ENCODE measurements at regions not wholly inside any gene's neighbourhood (a gene's known extent, or its start where the extent isn't known, plus 50 kb on each side); places are given as distances from the start of the nearest gene placed in this dataset.
A peak's percentile ranks its signal among the peaks of the same experiment; 100 is the strongest.

DNA sequence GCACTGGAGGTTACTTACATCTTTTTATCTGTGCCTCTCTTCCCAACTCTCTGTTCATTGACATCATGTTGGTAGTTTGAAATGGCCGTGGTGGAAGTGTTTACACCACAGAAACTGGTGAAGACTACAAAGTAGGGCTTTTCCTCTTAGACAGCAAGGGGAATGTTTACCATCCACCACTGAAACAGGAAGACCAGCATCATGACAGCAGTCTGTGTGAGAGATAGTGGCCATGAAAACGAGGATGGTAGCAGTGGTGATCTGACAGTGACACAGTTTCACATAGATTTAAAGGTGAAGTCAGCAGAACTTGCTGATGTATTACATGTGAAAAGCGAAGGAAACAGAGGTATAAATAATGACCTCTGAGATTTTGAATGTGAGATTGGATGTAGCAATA is 115.7 kb downstream of the CCDC71L start:
- DNase-seq (no peak), ATAC-seq (peak in 1 of 3 donors; percentile 52)
- no peak overlapping the region for H3K27ac ChIP-seq (ENCODE audit: low read length)
- intact Hi-C loops (cut with micrococcal nuclease): no loop called here
- TF ChIP-seq, protein P1, sequence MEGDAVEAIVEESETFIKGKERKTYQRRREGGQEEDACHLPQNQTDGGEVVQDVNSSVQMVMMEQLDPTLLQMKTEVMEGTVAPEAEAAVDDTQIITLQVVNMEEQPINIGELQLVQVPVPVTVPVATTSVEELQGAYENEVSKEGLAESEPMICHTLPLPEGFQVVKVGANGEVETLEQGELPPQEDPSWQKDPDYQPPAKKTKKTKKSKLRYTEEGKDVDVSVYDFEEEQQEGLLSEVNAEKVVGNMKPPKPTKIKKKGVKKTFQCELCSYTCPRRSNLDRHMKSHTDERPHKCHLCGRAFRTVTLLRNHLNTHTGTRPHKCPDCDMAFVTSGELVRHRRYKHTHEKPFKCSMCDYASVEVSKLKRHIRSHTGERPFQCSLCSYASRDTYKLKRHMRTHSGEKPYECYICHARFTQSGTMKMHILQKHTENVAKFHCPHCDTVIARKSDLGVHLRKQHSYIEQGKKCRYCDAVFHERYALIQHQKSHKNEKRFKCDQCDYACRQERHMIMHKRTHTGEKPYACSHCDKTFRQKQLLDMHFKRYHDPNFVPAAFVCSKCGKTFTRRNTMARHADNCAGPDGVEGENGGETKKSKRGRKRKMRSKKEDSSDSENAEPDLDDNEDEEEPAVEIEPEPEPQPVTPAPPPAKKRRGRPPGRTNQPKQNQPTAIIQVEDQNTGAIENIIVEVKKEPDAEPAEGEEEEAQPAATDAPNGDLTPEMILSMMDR (IDR thresholded peaks at IDR 0.05): no peak
- no peak overlapping the region for H3K4me3 Mint-ChIP-seq
- no peak overlapping the region for H3K27ac Mint-ChIP-seq
- no peaks in the 10 kb centered on the region for H3K9me3 ChIP-seq (ENCODE audit: control insufficient read depth, insufficient read depth, low read length)
- no peaks in the 10 kb centered on the region for H3K9me3 Mint-ChIP-seq
- no peaks in the 10 kb centered on the region for H3K36me3 Mint-ChIP-seq
- no peaks in the 10 kb centered on the region for H3K4me1 ChIP-seq (ENCODE audit: control insufficient read depth, insufficient read depth, low read length)
- no peaks in the 10 kb centered on the region for H3K27me3 ChIP-seq (ENCODE audit: control insufficient read depth, insufficient read depth, low read length)
- H3K4me1 Mint-ChIP-seq: peaks cover 0 to 5% of the 10 kb centered on the region in 2 donors
- 56% methylated on average over 3 of the region's 3 CpGs for WGBS (ENCODE audit: insufficient coverage)
- no peaks in the 10 kb centered on the region for H3K36me3 ChIP-seq (ENCODE audit: control insufficient read depth, insufficient read depth, low read length)
- peaks cover 0 to 7% of the 10 kb centered on the region in 2 donors for H3K27me3 Mint-ChIP-seq (ENCODE audit: low read depth in 2 of 2)
- no peak overlapping the region for H3K4me3 ChIP-seq (ENCODE audit: low read length)

DNA sequence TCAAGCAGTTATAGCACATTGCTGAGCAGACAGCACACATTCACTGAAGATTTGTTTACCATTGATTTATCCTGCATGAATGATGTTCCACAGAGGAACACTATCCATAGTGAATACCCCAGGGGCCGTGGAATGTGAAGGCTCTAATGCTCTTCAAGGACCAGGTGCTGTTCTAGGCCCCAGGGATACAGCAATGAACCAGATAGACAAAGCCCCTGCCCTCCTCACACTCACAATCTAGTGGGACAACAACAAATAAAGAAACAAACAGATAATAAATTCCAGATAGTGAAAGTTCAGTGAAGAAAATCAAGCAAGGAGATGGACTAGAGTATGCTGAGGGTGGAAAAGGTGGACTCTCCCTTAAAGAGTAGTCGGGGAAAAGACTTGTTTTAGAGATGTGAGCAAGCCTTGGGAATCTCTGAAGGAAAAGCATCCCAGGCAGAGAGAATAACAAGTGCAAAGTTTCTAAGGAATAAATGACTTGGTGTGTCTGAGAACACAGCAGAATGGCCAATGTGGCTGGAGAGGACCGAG is 117.7 kb downstream of the CCDC71L start:
- Mint-ChIP-seq H3K4me1 (peaks cover 0 to 5% of the 10 kb centered on the region in 2 donors), H3K36me3 (no peaks in the 10 kb centered on the region), H3K4me3 (no peak overlapping the region), H3K27ac (no peak overlapping the region), H3K27me3 (ENCODE audit: low read depth in 2 of 2) (peaks cover 0 to 7% of the 10 kb centered on the region in 2 donors), H3K9me3 (no peaks in the 10 kb centered on the region)
- Histone ChIP-seq H3K4me3 (ENCODE audit: low read length) (no peak overlapping the region), H3K27me3 (ENCODE audit: control insufficient read depth, insufficient read depth, low read length) (no peaks in the 10 kb centered on the region), H3K4me1 (ENCODE audit: control insufficient read depth, insufficient read depth, low read length) (no peaks in the 10 kb centered on the region), H3K9me3 (ENCODE audit: control insufficient read depth, insufficient read depth, low read length) (no peaks in the 10 kb centered on the region), H3K27ac (ENCODE audit: low read length) (no peak overlapping the region), H3K36me3 (ENCODE audit: control insufficient read depth, insufficient read depth, low read length) (no peaks in the 10 kb centered on the region)
- WGBS (ENCODE audit: insufficient coverage): 84% methylated on average over 3 of the region's 3 CpGs
- TF ChIP-seq, protein P1 (IDR thresholded peaks at IDR 0.05): no peak
- DNase-seq (no peak), ATAC-seq (no peak)
- intact Hi-C loops (cut with micrococcal nuclease): loop anchor here (2.0 kb wide), 1 partner anchor 194 kb away; no protein-coding TSS in a partner anchor

DNA sequence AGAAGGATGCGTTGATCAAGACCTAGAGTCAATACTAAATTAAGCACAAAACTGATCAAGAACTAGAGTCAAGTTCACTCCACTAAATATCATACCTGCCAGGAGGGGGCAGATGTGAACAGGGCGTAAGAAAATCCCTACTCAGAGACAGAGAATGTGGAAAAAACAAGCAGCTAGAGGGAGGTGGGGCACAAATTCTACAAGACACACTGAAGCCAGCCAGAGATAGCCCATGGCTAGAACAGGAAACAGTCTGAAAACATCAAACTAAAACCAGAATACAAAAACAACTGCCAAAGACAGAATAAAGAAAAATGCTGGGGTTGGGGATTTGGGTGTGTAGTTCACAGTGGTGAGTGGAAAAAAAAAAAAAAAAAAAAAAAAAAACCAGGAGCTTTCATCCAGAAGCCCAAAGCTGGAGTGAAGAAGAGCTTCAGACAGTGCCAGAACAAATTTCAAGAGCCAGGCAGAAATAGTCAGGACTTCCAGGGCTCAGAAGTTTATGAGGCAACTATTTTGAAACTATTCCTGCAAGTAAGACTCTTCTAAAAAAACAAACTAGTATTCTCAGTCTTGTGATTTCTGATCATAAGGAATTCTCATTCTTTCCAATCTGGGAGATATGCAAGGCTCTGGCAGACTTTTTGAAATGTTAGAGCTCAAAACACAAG is 118.3 kb downstream of the CCDC71L start:
- Histone ChIP-seq H3K27me3 (ENCODE audit: control insufficient read depth, insufficient read depth, low read length) (no peaks in the 10 kb centered on the region), H3K9me3 (ENCODE audit: control insufficient read depth, insufficient read depth, low read length) (no peaks in the 10 kb centered on the region), H3K4me3 (ENCODE audit: low read length) (no peak overlapping the region), H3K27ac (ENCODE audit: low read length) (no peak overlapping the region), H3K4me1 (ENCODE audit: control insufficient read depth, insufficient read depth, low read length) (no peaks in the 10 kb centered on the region), H3K36me3 (ENCODE audit: control insufficient read depth, insufficient read depth, low read length) (no peaks in the 10 kb centered on the region)
- ATAC-seq: peak in 2 of 3 donors; percentile 42 to 55
- Mint-ChIP-seq H3K9me3 (no peaks in the 10 kb centered on the region), H3K4me3 (no peak overlapping the region), H3K36me3 (no peaks in the 10 kb centered on the region), H3K27me3 (ENCODE audit: low read depth in 2 of 2) (peaks cover 0 to 7% of the 10 kb centered on the region in 2 donors), H3K27ac (no peak overlapping the region), H3K4me1 (peaks cover 0 to 5% of the 10 kb centered on the region in 2 donors)
- TF ChIP-seq, protein P1 (IDR thresholded peaks at IDR 0.05): no peak
- peak in 1 of 2 donors; percentile 62 for DNase-seq
- intact Hi-C loops (cut with micrococcal nuclease): loop anchor here (2.0 kb wide), 1 partner anchor 194 kb away; no protein-coding TSS in a partner anchor
- 17% methylated on average over 1 of the region's 2 CpGs for WGBS (ENCODE audit: insufficient coverage)
